GM12864 (cell line): ENCODE measurements at regions not wholly inside any gene's neighbourhood (a gene's known extent, or its start where the extent isn't known, plus 50 kb on each side); places are given as distances from the start of the nearest gene placed in this dataset.

ENCODE experiments used
- DNase-seq: peaks from one replicate; pipeline ENCODE4 v3.0.0-alpha.2; 2011; ENCODE audit warnings: low read depth
- H3K4me3 ChIP-seq: 2 replicates; pipeline ENCODE4 v1.5.1; 2011; ENCODE audit warnings: mild to moderate bottlenecking, low read depth, low read length, control low read depth
- CTCF ChIP-seq: IDR thresholded peaks from 2 replicates; pipeline ENCODE4 v1.5.1; 2011; ENCODE audit warnings: low read depth, mild to moderate bottlenecking, moderate library complexity, low read length, control low read depth, inconsistent platforms; ENCODE audit errors: missing control alignments

GRCh38 chr2:33735096-33735495 is 136.0 kb upstream of the FAM98A start:
- no peak for DNase-seq
- no peak for TF ChIP-seq CTCF
- no peak overlapping the region for H3K4me3 ChIP-seq

DNA sequence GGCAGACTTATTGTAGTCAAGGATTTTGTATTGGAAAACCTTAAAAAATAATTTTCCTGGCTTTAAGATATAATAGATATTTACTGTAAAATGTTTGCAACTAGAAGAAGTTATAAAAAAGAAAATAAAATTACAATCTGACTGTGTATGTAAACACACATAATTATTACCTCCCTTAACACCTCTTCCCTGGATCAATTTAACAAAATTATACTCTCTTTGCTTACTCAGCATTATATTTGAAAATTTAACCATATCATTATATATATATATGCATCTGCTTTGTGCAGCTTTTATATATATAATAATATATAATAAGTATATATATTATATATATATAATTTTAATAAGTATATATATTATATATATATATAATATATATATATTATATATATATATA is 131.7 kb upstream of the FAM98A start:
- no peak for DNase-seq
- TF ChIP-seq CTCF: no peak
- H3K4me3 ChIP-seq: no peak overlapping the region

- no peak overlapping the region for H3K4me3 ChIP-seq
- no peak for DNase-seq
- TF ChIP-seq CTCF: no peak
Measured at GRCh38 chr2:33730193-33730592, 131.1 kb upstream of the FAM98A start.

GRCh38 chr2:33729353-33729752 is 130.3 kb upstream of the FAM98A start:
- no peak overlapping the region for H3K4me3 ChIP-seq
- no peak for TF ChIP-seq CTCF
- no peak for DNase-seq

- no peak for DNase-seq
- no peak for TF ChIP-seq CTCF
- no peak overlapping the region for H3K4me3 ChIP-seq
Measured at GRCh38 chr2:33728106-33728505, 129.0 kb upstream of the FAM98A start.

GRCh38 chr2:33727361-33728032 is 128.4 kb upstream of the FAM98A start:
- TF ChIP-seq CTCF: no peak
- H3K4me3 ChIP-seq: no peak overlapping the region
- DNase-seq: no peak

GRCh38 chr2:33726415-33726814 is 127.3 kb upstream of the FAM98A start:
- H3K4me3 ChIP-seq: no peak overlapping the region
- TF ChIP-seq CTCF: no peak
- no peak for DNase-seq
